AG09309 (cell line): ENCODE measurements at regions not wholly inside any gene's neighbourhood (a gene's known extent, or its start where the extent isn't known, plus 50 kb on each side); places are given as distances from the start of the nearest gene placed in this dataset.
A peak's percentile ranks its signal among the peaks of the same experiment; 100 is the strongest.

ENCODE experiments used
- DNase-seq: peaks from one replicate; pipeline ENCODE4 v3.0.0-alpha.2; 2010; ENCODE audit warnings: low read depth
- H3K4me3 ChIP-seq: 2 replicates; pipeline ENCODE4 v1.5.1; 2011; ENCODE audit warnings: mild to moderate bottlenecking, low read depth, low read length, moderate library complexity; ENCODE audit not compliant: control insufficient read depth
- CTCF ChIP-seq: IDR thresholded peaks from 2 replicates; pipeline ENCODE4 v1.5.1; 2011; ENCODE audit warnings: mild to moderate bottlenecking, low read depth, low read length, inconsistent platforms; ENCODE audit not compliant: insufficient read depth, control insufficient read depth; ENCODE audit errors: missing control alignments

DNA sequence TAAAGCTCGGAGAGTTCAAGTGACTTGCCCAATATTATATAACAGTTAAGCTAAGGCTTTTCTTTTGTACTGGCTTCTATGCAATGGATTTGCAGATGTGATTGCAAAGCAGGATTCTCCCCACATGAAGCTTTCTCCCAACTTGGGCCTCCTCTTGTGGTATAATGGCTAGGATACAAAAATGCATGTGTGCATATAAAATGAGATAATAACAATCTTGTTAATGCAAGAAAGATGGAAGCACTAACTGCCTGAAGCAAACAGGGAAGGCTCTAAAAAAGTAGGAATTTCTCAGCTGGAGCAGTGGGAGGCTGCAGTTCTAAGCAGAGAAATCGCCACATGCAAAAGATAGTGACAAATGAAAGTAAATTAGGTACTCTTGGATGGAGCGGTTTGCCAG is 444.2 kb upstream of the RIOK2 start:
- no peak for TF ChIP-seq CTCF
- H3K4me3 ChIP-seq, result no peak overlapping the region

GRCh38 chr5:97628031-97628430 is 445.0 kb upstream of the RIOK2 start:
- DNase-seq, result peak; percentile 24
- TF ChIP-seq CTCF, result no peak
- no peak overlapping the region for H3K4me3 ChIP-seq

More for the DNA sequence above, 444.2 kb upstream of the RIOK2 start:
- peak; percentile 49 for DNase-seq

GRCh38 chr5:97628807-97629206 is 445.8 kb upstream of the RIOK2 start:
- no peak overlapping the region for H3K4me3 ChIP-seq
- no peak for DNase-seq
- no peak for TF ChIP-seq CTCF

DNA sequence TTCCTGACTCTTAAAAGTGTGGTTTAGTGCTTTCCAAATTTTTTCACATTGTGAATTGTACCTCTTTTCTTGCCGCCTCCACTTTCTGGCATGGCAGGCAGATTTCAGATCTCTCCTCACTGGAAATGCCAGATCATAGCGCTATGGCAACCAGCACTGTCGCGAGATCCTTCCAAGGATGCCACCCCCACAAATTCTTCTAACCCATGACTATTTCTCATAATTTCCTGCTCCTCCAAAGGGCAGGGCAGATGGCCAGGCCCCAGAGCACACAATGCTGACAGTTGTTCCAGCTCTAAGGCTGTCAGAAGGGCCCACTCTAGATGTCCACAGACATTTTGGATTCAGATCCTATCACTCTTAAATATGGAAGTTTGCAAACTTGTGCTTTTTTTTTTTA is 446.2 kb upstream of the RIOK2 start:
- TF ChIP-seq CTCF, result no peak
- DNase-seq, result peak; percentile 58
- no peak overlapping the region for H3K4me3 ChIP-seq

- no peak overlapping the region for H3K4me3 ChIP-seq
- DNase-seq, result no peak
- no peak for TF ChIP-seq CTCF
Observed at GRCh38 chr5:97635553-97635952, 452.5 kb upstream of the RIOK2 start.

DNA sequence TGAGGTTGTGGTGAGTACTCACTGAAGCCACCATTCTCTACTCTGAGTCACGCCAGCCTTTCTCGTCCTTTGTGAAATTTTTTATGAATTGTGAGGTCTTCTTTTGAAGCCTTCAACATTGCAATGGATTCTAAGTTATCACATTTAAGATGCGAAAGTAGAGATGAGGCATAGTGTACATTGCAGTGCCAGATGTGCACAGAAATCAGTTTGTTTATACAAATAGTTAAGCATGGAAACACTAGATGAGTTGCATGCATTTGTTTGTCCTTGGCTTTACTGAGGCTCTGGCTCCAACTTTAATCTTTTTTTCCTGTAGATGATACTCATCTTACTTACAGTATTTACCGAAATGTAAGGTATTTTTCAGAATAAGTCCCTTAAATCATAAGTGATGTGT is 453.7 kb upstream of the RIOK2 start:
- H3K4me3 ChIP-seq, result no peak overlapping the region
- TF ChIP-seq CTCF, result no peak
- no peak for DNase-seq

DNA sequence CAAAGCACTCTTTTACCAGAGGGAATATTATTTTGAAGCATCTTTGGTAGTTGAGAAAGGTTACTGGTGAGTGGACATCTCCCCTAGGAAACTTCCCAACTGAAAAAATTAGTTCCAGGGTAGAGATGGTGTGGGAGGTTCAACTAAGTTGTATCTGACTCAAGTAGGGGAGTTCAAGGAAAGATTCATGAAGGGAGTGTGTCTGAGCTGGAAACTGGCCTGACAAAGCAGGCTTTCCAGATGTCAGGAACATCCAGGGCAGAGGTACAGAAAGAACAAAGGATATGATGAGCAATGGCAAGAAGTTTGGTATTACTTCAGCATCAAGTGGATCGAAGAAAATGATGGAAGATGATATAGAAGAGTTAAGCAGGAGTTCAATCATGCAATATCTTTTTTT is 458.0 kb upstream of the RIOK2 start:
- H3K4me3 ChIP-seq, result no peak overlapping the region
- no peak for TF ChIP-seq CTCF
- DNase-seq, result no peak
